ENCODE measurements at regions not wholly inside any gene's neighbourhood (a gene's known extent, or its start where the extent isn't known, plus 50 kb on each side); places are given as distances from the start of the nearest gene placed in this dataset.
"Not testable (repeated sequence)": the region's sequence is repeated elsewhere in the genome, so short reads cannot be mapped to it uniquely, and the experiment has no call there.

DNA sequence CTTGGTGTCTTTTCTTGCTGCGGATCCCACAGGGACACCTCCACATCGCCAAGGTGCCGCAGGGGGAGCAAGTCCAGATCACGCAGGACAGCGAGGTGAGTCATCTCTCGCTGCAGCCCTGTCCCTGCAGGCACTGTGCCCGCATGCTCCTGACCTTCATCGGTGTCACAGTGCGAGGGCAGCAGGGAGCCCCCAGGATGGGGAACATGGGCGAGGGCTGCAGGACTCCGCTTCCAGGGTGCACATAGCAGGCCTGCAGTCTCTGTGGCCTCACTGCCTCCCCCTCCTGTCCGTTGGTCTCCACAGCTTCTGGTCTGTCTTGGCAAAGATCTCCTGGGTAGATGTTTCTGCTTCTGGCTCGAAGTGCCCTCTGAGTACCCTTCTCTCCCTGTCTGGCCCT is 71.2 kb upstream of the CRYM start:
- POLR2A ChIA-PET; H3K4me3 ChIP-seq (ENCODE audit: low read depth in 2 of 2, low read length in 2 of 2); in situ Hi-C loops (cut with HindIII; ENCODE audit: low pct_unique_long_range_greater_than_20kb, low sequenced_read_pairs); H3K9me3 ChIP-seq (ENCODE audit: control insufficient read depth, insufficient read depth, low read depth, low read length); intact Hi-C loops (cut with micrococcal nuclease; ENCODE audit: unreplicated experiment); CTCF ChIA-PET; H3K27ac ChIP-seq (ENCODE audit: low read length); H3K4me1 ChIP-seq (ENCODE audit: control insufficient read depth, insufficient read depth, low read length); DNase-seq (ENCODE audit: low read depth, low spot score); H3K27me3 ChIP-seq (ENCODE audit: control insufficient read depth, insufficient read depth, low read length); BruUV-seq (replicated peaks); H3K36me3 ChIP-seq (ENCODE audit: control insufficient read depth, insufficient read depth, low read length): not testable (repeated sequence)
- TF ChIP-seq, protein P1, sequence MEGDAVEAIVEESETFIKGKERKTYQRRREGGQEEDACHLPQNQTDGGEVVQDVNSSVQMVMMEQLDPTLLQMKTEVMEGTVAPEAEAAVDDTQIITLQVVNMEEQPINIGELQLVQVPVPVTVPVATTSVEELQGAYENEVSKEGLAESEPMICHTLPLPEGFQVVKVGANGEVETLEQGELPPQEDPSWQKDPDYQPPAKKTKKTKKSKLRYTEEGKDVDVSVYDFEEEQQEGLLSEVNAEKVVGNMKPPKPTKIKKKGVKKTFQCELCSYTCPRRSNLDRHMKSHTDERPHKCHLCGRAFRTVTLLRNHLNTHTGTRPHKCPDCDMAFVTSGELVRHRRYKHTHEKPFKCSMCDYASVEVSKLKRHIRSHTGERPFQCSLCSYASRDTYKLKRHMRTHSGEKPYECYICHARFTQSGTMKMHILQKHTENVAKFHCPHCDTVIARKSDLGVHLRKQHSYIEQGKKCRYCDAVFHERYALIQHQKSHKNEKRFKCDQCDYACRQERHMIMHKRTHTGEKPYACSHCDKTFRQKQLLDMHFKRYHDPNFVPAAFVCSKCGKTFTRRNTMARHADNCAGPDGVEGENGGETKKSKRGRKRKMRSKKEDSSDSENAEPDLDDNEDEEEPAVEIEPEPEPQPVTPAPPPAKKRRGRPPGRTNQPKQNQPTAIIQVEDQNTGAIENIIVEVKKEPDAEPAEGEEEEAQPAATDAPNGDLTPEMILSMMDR (IDR thresholded peaks at IDR 0.05) = peak; percentile 28; the same call in 1 of the 2 replicates
- peak; percentile 74 for ATAC-seq

DNA sequence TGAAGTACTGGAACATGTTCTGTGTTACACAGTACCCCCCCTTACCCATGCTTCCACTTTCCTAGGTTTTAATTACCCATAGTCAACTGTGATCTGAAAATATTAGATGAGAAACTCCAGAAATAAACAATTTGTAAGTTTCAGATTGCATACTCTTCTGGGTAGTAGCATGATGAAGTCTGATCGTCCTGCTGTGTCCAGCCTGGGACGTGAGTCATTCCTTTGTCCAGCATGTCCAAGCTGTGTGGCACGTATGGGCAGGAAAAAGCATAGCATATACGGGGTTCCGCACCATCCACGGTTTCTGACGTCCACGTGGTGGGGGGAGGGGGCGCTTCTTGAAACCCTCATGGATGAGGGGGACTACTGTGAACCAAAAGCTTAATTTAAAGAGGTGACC is 70.7 kb upstream of the CRYM start:
- DNase-seq (ENCODE audit: low read depth, low spot score); CTCF ChIA-PET; H3K27me3 ChIP-seq (ENCODE audit: control insufficient read depth, insufficient read depth, low read length); in situ Hi-C loops (cut with HindIII; ENCODE audit: low pct_unique_long_range_greater_than_20kb, low sequenced_read_pairs); H3K27ac ChIP-seq (ENCODE audit: low read length); POLR2A ChIA-PET; H3K4me3 ChIP-seq (ENCODE audit: low read depth in 2 of 2, low read length in 2 of 2); H3K4me1 ChIP-seq (ENCODE audit: control insufficient read depth, insufficient read depth, low read length); H3K36me3 ChIP-seq (ENCODE audit: control insufficient read depth, insufficient read depth, low read length); H3K9me3 ChIP-seq (ENCODE audit: control insufficient read depth, insufficient read depth, low read depth, low read length); intact Hi-C loops (cut with micrococcal nuclease; ENCODE audit: unreplicated experiment); ATAC-seq; BruUV-seq (replicated peaks): not testable (repeated sequence)

- H3K36me3 ChIP-seq (ENCODE audit: control insufficient read depth, insufficient read depth, low read length); H3K27me3 ChIP-seq (ENCODE audit: control insufficient read depth, insufficient read depth, low read length); H3K9me3 ChIP-seq (ENCODE audit: control insufficient read depth, insufficient read depth, low read depth, low read length); ATAC-seq; H3K4me3 ChIP-seq (ENCODE audit: low read depth in 2 of 2, low read length in 2 of 2); BruUV-seq (replicated peaks); CTCF ChIA-PET; DNase-seq (ENCODE audit: low read depth, low spot score); H3K27ac ChIP-seq (ENCODE audit: low read length); intact Hi-C loops (cut with micrococcal nuclease; ENCODE audit: unreplicated experiment); POLR2A ChIA-PET; in situ Hi-C loops (cut with HindIII; ENCODE audit: low pct_unique_long_range_greater_than_20kb, low sequenced_read_pairs); H3K4me1 ChIP-seq (ENCODE audit: control insufficient read depth, insufficient read depth, low read length): not testable (repeated sequence)
Observed at GRCh38 chr16:21347538-21347937, 69.4 kb upstream of the CRYM start.

DNA sequence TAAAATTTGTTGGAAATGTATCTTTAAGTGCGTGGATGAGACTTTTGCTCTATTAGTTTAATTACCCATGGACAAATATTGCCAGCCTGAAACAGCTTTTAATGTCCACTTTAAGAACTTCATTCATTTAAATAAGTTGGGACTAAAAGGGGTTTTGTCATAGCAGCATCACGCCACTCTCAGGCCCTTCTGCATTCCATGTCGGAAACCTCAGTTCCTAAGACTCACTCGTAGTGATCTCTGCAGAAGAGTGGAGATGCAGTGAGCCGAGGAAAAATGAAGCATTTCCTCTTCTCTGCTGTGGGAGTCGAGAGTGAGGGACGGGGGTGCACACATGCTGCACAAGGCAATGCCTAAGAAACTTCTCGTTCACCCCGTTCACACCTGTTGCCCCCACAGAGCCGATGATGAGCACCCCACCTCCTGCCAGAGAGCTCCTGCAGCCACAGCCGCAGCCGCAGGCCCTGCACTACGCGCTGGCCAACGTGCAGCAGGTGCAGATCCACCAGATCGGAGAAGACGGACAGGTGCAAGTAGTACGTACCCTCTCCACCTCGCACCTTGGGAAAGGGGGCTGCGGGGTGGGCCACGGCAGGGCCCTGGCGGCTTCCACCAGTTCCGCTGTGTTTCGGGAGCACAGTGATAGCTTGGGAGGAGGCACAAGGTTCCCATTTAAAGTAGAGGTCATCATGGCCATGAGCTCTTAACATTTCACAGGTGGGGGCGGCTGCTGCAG is 68.8 kb upstream of the CRYM start:
- H3K27me3 ChIP-seq (ENCODE audit: control insufficient read depth, insufficient read depth, low read length); BruUV-seq (replicated peaks); POLR2A ChIA-PET; H3K9me3 ChIP-seq (ENCODE audit: control insufficient read depth, insufficient read depth, low read depth, low read length); in situ Hi-C loops (cut with HindIII; ENCODE audit: low pct_unique_long_range_greater_than_20kb, low sequenced_read_pairs); H3K4me3 ChIP-seq (ENCODE audit: low read depth in 2 of 2, low read length in 2 of 2); intact Hi-C loops (cut with micrococcal nuclease; ENCODE audit: unreplicated experiment); H3K27ac ChIP-seq (ENCODE audit: low read length); DNase-seq (ENCODE audit: low read depth, low spot score); H3K36me3 ChIP-seq (ENCODE audit: control insufficient read depth, insufficient read depth, low read length); ATAC-seq; H3K4me1 ChIP-seq (ENCODE audit: control insufficient read depth, insufficient read depth, low read length); CTCF ChIA-PET: not testable (repeated sequence)

DNA sequence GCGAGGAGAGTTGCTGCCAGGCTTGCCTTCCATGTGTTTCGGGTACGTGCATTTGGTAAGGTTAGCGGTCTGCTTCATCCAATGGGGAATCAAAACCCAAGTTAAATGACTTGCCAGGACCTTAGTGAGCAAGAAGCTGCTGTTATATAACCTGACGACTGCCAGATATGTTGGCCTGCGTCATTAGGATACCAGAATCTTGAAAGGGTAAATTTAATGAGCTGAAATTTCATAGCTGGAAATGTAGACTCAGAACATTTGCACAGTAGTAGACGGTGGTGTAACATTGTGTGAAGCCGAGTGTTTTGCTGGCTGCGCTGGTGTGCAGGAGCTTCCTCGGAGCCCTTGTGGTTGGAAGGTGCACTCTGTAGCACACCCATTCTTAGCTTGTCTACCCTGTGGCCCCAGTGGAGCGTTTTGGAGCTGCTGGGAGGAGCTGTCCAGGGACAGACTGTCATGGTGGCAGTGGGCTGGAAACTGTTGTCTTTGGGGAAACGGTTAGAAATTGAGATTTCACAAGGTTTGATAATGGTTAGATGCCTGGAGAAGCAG is 66.3 kb upstream of the CRYM start:
- DNase-seq (ENCODE audit: low read depth, low spot score); H3K27me3 ChIP-seq (ENCODE audit: control insufficient read depth, insufficient read depth, low read length); H3K9me3 ChIP-seq (ENCODE audit: control insufficient read depth, insufficient read depth, low read depth, low read length); ATAC-seq; H3K36me3 ChIP-seq (ENCODE audit: control insufficient read depth, insufficient read depth, low read length); in situ Hi-C loops (cut with HindIII; ENCODE audit: low pct_unique_long_range_greater_than_20kb, low sequenced_read_pairs); intact Hi-C loops (cut with micrococcal nuclease; ENCODE audit: unreplicated experiment); H3K4me3 ChIP-seq (ENCODE audit: low read depth in 2 of 2, low read length in 2 of 2); H3K27ac ChIP-seq (ENCODE audit: low read length); POLR2A ChIA-PET; CTCF ChIA-PET; H3K4me1 ChIP-seq (ENCODE audit: control insufficient read depth, insufficient read depth, low read length); BruUV-seq (replicated peaks): not testable (repeated sequence)
